ENCODE measurements at regions not wholly inside any gene's neighbourhood (a gene's known extent, or its start where the extent isn't known, plus 50 kb on each side); places are given as distances from the start of the nearest gene placed in this dataset.

DNA sequence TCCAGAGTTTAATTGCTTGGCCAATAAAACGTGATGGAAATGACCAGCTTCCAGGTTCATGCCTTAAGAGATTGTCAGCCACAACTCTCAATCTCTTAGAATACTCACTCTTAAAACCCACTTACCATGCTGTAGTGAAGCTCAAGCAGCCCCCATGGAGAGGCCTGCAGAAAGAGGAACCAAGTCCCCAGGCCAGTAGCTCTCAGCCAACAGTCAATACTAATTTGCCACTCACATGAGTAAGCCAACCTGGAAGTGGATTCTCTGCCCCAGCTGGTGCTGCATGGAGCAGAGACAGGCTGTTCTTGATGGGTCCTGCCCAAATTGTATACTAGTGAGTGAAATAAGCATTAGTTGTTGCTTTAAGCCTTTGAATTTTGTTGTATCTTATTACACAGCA, 155.9 kb downstream of the OXSM start:
- Histone ChIP-seq H3K4me3 (no peak overlapping the region), H3K27me3 (replicated peaks in 1 of 2; ENCODE audit: control insufficient read depth in 2 of 2, insufficient read depth in 2 of 2, low read length in 1 of 2) (no peaks in the 10 kb centered on the region), H3K79me2 (ENCODE audit: control insufficient read depth, insufficient read depth, low read length) (no peaks in the 10 kb centered on the region), H3K36me3 (ENCODE audit: control insufficient read depth in 2 of 2, insufficient read depth in 2 of 2, low read length in 1 of 2) (no peaks in the 10 kb centered on the region), H2AFZ (ENCODE audit: control insufficient read depth, low read depth, low read length) (no peak overlapping the region), H3K4me1 (ENCODE audit: control insufficient read depth, insufficient read depth, low read length) (no peaks in the 10 kb centered on the region), H3K9me3 (replicated peaks; ENCODE audit: control insufficient read depth, insufficient read depth, low read length) (no peaks in the 10 kb centered on the region), H3K27ac (ENCODE audit: control insufficient read depth, insufficient read depth) (no peak overlapping the region), H3K4me2 (ENCODE audit: control insufficient read depth, insufficient read depth) (no peak overlapping the region), H4K20me1 (ENCODE audit: control insufficient read depth, insufficient read depth) (no peaks in the 10 kb centered on the region), H3K9ac (ENCODE audit: control insufficient read depth, insufficient read depth, low read length) (no peak overlapping the region)
- no TSS peak for BruUV-seq (replicated peaks)
- POLR2A ChIA-PET, result no interaction called here
- SMC1A ChIA-PET (ENCODE audit: uncharacterized antibody, unreplicated experiment), result no interaction called here
- CTCF ChIA-PET, result no interaction called here
- no peak for DNase-seq (ENCODE audit: low read depth, low spot score)
- RAD21 ChIA-PET (ENCODE audit: unreplicated experiment), result no interaction called here
- 0% methylated on average over 1 of the region's 1 CpG for WGBS (ENCODE audit: insufficient coverage, insufficient replicate concordance, low lambda C conversion rate, missing lambda C conversion rate)
- peak; percentile 53 for ATAC-seq
- FAIRE-seq, result no peak
- intact Hi-C loops (cut with micrococcal nuclease; ENCODE audit: unreplicated experiment) (no loop called here), in situ Hi-C loops (cut with MboI) (no loop called here)
- no peak for TF ChIP-seq NKRF (conservative IDR thresholded peaks at IDR 0.05)
- no peak for TF ChIP-seq IKZF2 (IDR thresholded peaks at IDR 0.05)
- TF ChIP-seq EGR1 (IDR thresholded peaks at IDR 0.05; ENCODE audit: borderline replicate concordance in 1 of 2, low read depth in 2 of 2, low read length in 2 of 2), result no peak
- no peak for TF ChIP-seq JUNB (IDR thresholded peaks at IDR 0.05)
- TF ChIP-seq, protein P1, sequence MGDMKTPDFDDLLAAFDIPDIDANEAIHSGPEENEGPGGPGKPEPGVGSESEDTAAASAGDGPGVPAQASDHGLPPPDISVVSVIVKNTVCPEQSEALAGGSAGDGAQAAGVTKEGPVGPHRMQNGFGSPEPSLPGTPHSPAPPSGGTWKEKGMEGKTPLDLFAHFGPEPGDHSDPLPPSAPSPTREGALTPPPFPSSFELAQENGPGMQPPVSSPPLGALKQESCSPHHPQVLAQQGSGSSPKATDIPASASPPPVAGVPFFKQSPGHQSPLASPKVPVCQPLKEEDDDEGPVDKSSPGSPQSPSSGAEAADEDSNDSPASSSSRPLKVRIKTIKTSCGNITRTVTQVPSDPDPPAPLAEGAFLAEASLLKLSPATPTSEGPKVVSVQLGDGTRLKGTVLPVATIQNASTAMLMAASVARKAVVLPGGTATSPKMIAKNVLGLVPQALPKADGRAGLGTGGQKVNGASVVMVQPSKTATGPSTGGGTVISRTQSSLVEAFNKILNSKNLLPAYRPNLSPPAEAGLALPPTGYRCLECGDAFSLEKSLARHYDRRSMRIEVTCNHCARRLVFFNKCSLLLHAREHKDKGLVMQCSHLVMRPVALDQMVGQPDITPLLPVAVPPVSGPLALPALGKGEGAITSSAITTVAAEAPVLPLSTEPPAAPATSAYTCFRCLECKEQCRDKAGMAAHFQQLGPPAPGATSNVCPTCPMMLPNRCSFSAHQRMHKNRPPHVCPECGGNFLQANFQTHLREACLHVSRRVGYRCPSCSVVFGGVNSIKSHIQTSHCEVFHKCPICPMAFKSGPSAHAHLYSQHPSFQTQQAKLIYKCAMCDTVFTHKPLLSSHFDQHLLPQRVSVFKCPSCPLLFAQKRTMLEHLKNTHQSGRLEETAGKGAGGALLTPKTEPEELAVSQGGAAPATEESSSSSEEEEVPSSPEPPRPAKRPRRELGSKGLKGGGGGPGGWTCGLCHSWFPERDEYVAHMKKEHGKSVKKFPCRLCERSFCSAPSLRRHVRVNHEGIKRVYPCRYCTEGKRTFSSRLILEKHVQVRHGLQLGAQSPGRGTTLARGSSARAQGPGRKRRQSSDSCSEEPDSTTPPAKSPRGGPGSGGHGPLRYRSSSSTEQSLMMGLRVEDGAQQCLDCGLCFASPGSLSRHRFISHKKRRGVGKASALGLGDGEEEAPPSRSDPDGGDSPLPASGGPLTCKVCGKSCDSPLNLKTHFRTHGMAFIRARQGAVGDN (IDR thresholded peaks at IDR 0.05), result no peak
- TF ChIP-seq LARP7 (IDR thresholded peaks at IDR 0.05), result no peak
- TF ChIP-seq, protein P2, sequence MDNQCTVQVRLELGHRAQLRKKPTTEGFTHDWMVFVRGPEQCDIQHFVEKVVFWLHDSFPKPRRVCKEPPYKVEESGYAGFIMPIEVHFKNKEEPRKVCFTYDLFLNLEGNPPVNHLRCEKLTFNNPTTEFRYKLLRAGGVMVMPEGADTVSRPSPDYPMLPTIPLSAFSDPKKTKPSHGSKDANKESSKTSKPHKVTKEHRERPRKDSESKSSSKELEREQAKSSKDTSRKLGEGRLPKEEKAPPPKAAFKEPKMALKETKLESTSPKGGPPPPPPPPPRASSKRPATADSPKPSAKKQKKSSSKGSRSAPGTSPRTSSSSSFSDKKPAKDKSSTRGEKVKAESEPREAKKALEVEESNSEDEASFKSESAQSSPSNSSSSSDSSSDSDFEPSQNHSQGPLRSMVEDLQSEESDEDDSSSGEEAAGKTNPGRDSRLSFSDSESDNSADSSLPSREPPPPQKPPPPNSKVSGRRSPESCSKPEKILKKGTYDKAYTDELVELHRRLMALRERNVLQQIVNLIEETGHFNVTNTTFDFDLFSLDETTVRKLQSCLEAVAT (IDR thresholded peaks at IDR 0.05), result no peak
- no peak for TF ChIP-seq RELB (IDR thresholded peaks at IDR 0.05; ENCODE audit: low read depth)
- no peak for TF ChIP-seq ZNF24 (IDR thresholded peaks at IDR 0.05)
- TF ChIP-seq NFYA (IDR thresholded peaks at IDR 0.05; ENCODE audit: borderline replicate concordance, low read depth, low read length), result no peak
- TF ChIP-seq ZNF217 (IDR thresholded peaks at IDR 0.05), result no peak
- TF ChIP-seq CEBPZ (IDR thresholded peaks at IDR 0.05; ENCODE audit: low read depth, low read length), result no peak
- no peak for TF ChIP-seq SREBF1 (IDR thresholded peaks at IDR 0.05; ENCODE audit: low read length)
